Hepatocyte (in vitro differentiated cells): ENCODE measurements at regions not wholly inside any gene's neighbourhood (a gene's known extent, or its start where the extent isn't known, plus 50 kb on each side); places are given as distances from the start of the nearest gene placed in this dataset.

ENCODE experiments used
- DNase-seq: peaks from one replicate; pipeline ENCODE4 v3.0.0-alpha.2; 2016; ENCODE audit warnings: low spot score
- H2AFZ ChIP-seq: fragments of 200-600 bp; sonication (generic); 2 replicates; pipeline ENCODE4 v1.6.0; 2016; ENCODE audit warnings: antibody characterized with exemption, mild to moderate bottlenecking
- H3K27ac ChIP-seq: fragments of 200-600 bp; sonication (generic); 2 replicates; pipeline ENCODE4 v1.5.1; 2016; ENCODE audit warnings: mild to moderate bottlenecking
- H3K27me3 ChIP-seq: fragments of 200-600 bp; sonication (generic); 2 replicates; pipeline ENCODE4 v1.6.1; 2016
- H3K36me3 ChIP-seq: fragments of 200-600 bp; sonication (generic); replicated peaks from 2 replicates; pipeline ENCODE4 v1.5.1; 2016; ENCODE audit warnings: low read depth; ENCODE audit not compliant: insufficient read depth
- H3K4me1 ChIP-seq: fragments of 200-600 bp; sonication (generic); 2 replicates; pipeline ENCODE4 v1.5.1; 2016; ENCODE audit warnings: mild to moderate bottlenecking, moderate library complexity; ENCODE audit not compliant: insufficient read depth
- H3K4me2 ChIP-seq: fragments of 200-600 bp; sonication (generic); 2 replicates; pipeline ENCODE4 v1.6.0; 2016
- H3K4me3 ChIP-seq: fragments of 200-600 bp; sonication (generic); 2 replicates; pipeline ENCODE4 v1.5.1; 2016; ENCODE audit warnings: mild to moderate bottlenecking
- H3K79me2 ChIP-seq: fragments of 200-600 bp; sonication (generic); 2 replicates; pipeline ENCODE4 v1.6.0; 2017; ENCODE audit warnings: mild to moderate bottlenecking
- H3K9me2 ChIP-seq: fragments of 200-600 bp; sonication (generic); replicated peaks from 2 replicates; pipeline ENCODE4 v1.6.0; 2017; ENCODE audit warnings: mild to moderate bottlenecking; ENCODE audit not compliant: insufficient read depth
- H3K9me3 ChIP-seq: fragments of 200-600 bp; sonication (generic); 2 replicates; pipeline ENCODE4 v1.5.1; 2016; ENCODE audit warnings: low read depth, mild to moderate bottlenecking
- H4K20me1 ChIP-seq: fragments of 200-600 bp; sonication (generic); 2 replicates; pipeline ENCODE4 v1.6.0; 2016; ENCODE audit warnings: mild to moderate bottlenecking; ENCODE audit not compliant: insufficient read depth, poor library complexity, severe bottlenecking
- CTCF ChIP-seq: fragments of 200-600 bp; sonication (generic); IDR thresholded peaks from 2 replicates; pipeline ENCODE4 v1.5.1; 2016; ENCODE audit warnings: antibody characterized with exemption, mild to moderate bottlenecking; ENCODE audit not compliant: poor library complexity
- EZH2 ChIP-seq: fragments of 200-600 bp; sonication (generic); IDR thresholded peaks from 2 replicates; pipeline ENCODE4 v1.6.1; 2016; ENCODE audit warnings: antibody characterized with exemption, mild to moderate bottlenecking, borderline replicate concordance
- EZH2phosphoT487 ChIP-seq: fragments of 200-600 bp; sonication (generic); IDR thresholded peaks from one replicate; pipeline ENCODE4 v1.6.1; 2018; ENCODE audit warnings: antibody characterized with exemption, mild to moderate bottlenecking, low read depth, moderate library complexity; ENCODE audit not compliant: unreplicated experiment, severe bottlenecking
- WGBS: methylation state at CpG from one replicate; pipeline ENCODE4 v1.1.6; 2016; ENCODE audit warnings: low lambda C conversion rate; ENCODE audit errors: missing lambda C conversion rate; 5-methylcytosine and 5-hydroxymethylcytosine counted together

GRCh38 chr14:65170768-65171507 lies 68.6 kb upstream of the MAX start:
- H3K27ac ChIP-seq: peak overlapping the region; percentile 16
- peak; percentile 84 for DNase-seq
- 17% methylated on average over 17 of the region's 17 CpGs for WGBS

GRCh38 chr14:65173973-65174693 lies 71.8 kb upstream of the MAX start:
- no peak overlapping the region for H3K27ac ChIP-seq
- no peak for TF ChIP-seq EZH2
- no peak for TF ChIP-seq CTCF
- no peak for TF ChIP-seq EZH2phosphoT487
- H3K9me2 ChIP-seq: no peaks in the 10 kb centered on the region
- H3K4me1 ChIP-seq: peaks cover 4% of the 10 kb centered on the region
- no peaks in the 10 kb centered on the region for H3K79me2 ChIP-seq
- H3K36me3 ChIP-seq: no peaks in the 10 kb centered on the region
- no peaks in the 10 kb centered on the region for H3K9me3 ChIP-seq
- H4K20me1 ChIP-seq: no peaks in the 10 kb centered on the region
- H3K4me3 ChIP-seq: no peak overlapping the region
- no peak for DNase-seq
- WGBS: 24% methylated on average over 13 of the region's 13 CpGs
- peak overlapping the region; percentile 39 for H2AFZ ChIP-seq
- peak overlapping the region; percentile 64 for H3K4me2 ChIP-seq
- H3K27me3 ChIP-seq: no peaks in the 10 kb centered on the region

More at GRCh38 chr14:65170768-65171507, 68.6 kb upstream of the MAX start:
- Histone ChIP-seq H3K9me2 (no peaks in the 10 kb centered on the region), H3K36me3 (no peaks in the 10 kb centered on the region), H3K4me1 (peaks cover 4% of the 10 kb centered on the region), H2AFZ (peak overlapping the region; percentile 46), H3K9me3 (no peaks in the 10 kb centered on the region), H3K4me2 (peak overlapping the region; percentile 72), H3K79me2 (no peaks in the 10 kb centered on the region), H3K27me3 (no peaks in the 10 kb centered on the region), H4K20me1 (no peaks in the 10 kb centered on the region), H3K4me3 (peak overlapping the region; percentile 10)
- TF ChIP-seq CTCF (peak; percentile 59), EZH2phosphoT487 (no peak), EZH2 (no peak)

GRCh38 chr14:65174783-65175182 lies 72.5 kb upstream of the MAX start:
- H4K20me1 ChIP-seq: no peaks in the 10 kb centered on the region
- H2AFZ ChIP-seq: peak overlapping the region; percentile 39
- TF ChIP-seq CTCF: no peak
- TF ChIP-seq EZH2: no peak
- no peak for TF ChIP-seq EZH2phosphoT487
- no peak overlapping the region for H3K4me3 ChIP-seq
- H3K4me1 ChIP-seq: peaks cover 4% of the 10 kb centered on the region
- 92% methylated on average over 3 of the region's 3 CpGs for WGBS
- H3K4me2 ChIP-seq: peak overlapping the region; percentile 64
- H3K9me3 ChIP-seq: no peaks in the 10 kb centered on the region
- no peaks in the 10 kb centered on the region for H3K36me3 ChIP-seq
- H3K79me2 ChIP-seq: no peaks in the 10 kb centered on the region
- H3K27me3 ChIP-seq: no peaks in the 10 kb centered on the region
- no peak overlapping the region for H3K27ac ChIP-seq
- DNase-seq: no peak
- H3K9me2 ChIP-seq: no peaks in the 10 kb centered on the region
